GM12878 (cell line): ENCODE measurements at regions not wholly inside any gene's neighbourhood (a gene's known extent, or its start where the extent isn't known, plus 50 kb on each side); places are given as distances from the start of the nearest gene placed in this dataset.

Experiments
- RFX5 ChIP-seq: IDR thresholded peaks from 2 replicates; pipeline ENCODE4 v1.6.1; 2011; ENCODE audit warnings: low read depth, low read length, improper control_type of control experiment
- SP1 ChIP-seq: IDR thresholded peaks from one replicate; pipeline ENCODE4 v1.6.1; 2011; ENCODE audit warnings: low read depth, low read length
- SRF ChIP-seq, 2 experiments: IDR thresholded peaks; 2 replicates each; pipeline ENCODE4 v1.6.1; 2011; ENCODE audit warnings: low read depth in 2 of 2, low read length in 2 of 2, mild to moderate bottlenecking in 1 of 2, moderate library complexity in 1 of 2
- TF ChIP-seq, protein P1 (sequence below), 3 experiments: IDR thresholded peaks in 2 of 3; conservative IDR thresholded peaks in 1 of 3; 2 replicates each; pipeline ENCODE4 v1.5.1; 2011; ENCODE audit warnings: low read depth in 3 of 3, low read length in 3 of 3, mild to moderate bottlenecking in 3 of 3, control low read depth in 2 of 3, moderate library complexity in 2 of 3, inconsistent platforms in 1 of 3, mixed read lengths in 1 of 3; ENCODE audit not compliant: control insufficient read depth in 2 of 3, insufficient read depth in 1 of 3; ENCODE audit errors: extremely low read depth in 1 of 3

DNA sequence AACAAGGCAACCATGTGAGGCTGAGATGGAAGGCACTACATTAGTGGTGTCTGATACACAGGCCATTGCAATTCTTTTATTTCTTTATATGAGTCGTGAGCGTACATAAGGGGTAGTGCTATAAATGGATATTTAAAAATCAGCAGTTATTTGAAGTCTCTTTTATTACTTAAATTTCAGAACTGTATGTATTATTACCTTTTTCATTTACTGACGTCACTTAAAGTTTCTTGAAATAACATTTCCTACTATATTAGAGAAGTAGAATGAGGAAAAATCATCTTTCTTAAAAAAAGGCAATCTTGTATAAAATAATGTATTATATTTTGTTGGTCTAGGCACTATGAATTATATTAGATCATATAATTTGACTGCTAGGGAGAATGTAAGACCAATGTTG, 280.9 kb upstream of the CYLC2 start:
- TF ChIP-seq RFX5 (no peak), SP1 (no peak), SRF (IDR thresholded peaks at IDR 0.05; ENCODE audit: low read depth in 2 of 2, low read length in 2 of 2) (no peak)
- TF ChIP-seq, protein P1, sequence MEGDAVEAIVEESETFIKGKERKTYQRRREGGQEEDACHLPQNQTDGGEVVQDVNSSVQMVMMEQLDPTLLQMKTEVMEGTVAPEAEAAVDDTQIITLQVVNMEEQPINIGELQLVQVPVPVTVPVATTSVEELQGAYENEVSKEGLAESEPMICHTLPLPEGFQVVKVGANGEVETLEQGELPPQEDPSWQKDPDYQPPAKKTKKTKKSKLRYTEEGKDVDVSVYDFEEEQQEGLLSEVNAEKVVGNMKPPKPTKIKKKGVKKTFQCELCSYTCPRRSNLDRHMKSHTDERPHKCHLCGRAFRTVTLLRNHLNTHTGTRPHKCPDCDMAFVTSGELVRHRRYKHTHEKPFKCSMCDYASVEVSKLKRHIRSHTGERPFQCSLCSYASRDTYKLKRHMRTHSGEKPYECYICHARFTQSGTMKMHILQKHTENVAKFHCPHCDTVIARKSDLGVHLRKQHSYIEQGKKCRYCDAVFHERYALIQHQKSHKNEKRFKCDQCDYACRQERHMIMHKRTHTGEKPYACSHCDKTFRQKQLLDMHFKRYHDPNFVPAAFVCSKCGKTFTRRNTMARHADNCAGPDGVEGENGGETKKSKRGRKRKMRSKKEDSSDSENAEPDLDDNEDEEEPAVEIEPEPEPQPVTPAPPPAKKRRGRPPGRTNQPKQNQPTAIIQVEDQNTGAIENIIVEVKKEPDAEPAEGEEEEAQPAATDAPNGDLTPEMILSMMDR (IDR thresholded peaks at IDR 0.05 in 2 of 3, conservative IDR thresholded peaks at IDR 0.05 in 1 of 3; ENCODE audit: control insufficient read depth in 2 of 3, extremely low read depth in 1 of 3, insufficient read depth in 1 of 3, low read depth in 3 of 3, low read length in 3 of 3): no peak
